ENCODE measurements at regions not wholly inside any gene's neighbourhood (a gene's known extent, or its start where the extent isn't known, plus 50 kb on each side); places are given as distances from the start of the nearest gene placed in this dataset.

GRCh38 chr18:76142611-76143010, 352.4 kb downstream of the ZNF516 start:
- Histone ChIP-seq H4K20me1 (ENCODE audit: control insufficient read depth, extremely low read depth, insufficient read depth, low read length) (no peaks in the 10 kb centered on the region), H3K4me1 (ENCODE audit: control insufficient read depth, extremely low read depth, insufficient read depth, low read length) (no peaks in the 10 kb centered on the region), H3K36me3 (ENCODE audit: control insufficient read depth, insufficient read depth, low read length) (no peaks in the 10 kb centered on the region), H3K27me3 (ENCODE audit: control insufficient read depth, insufficient read depth, low read length) (no peaks in the 10 kb centered on the region), H3K27ac (ENCODE audit: insufficient read depth, low read length) (no peak overlapping the region), H3K4me2 (ENCODE audit: extremely low read depth, insufficient read depth, low read length) (no peak overlapping the region), H3K9ac (ENCODE audit: insufficient read depth, low read length) (no peak overlapping the region), H3K79me2 (ENCODE audit: control insufficient read depth, insufficient read depth, low read length) (no peaks in the 10 kb centered on the region), H3K9me3 (ENCODE audit: control insufficient read depth, insufficient read depth, low read depth, low read length) (no peaks in the 10 kb centered on the region), H2AFZ (ENCODE audit: low read length) (no peak overlapping the region), H3K4me3 (replicated peaks in 1 of 4; ENCODE audit: control extremely low read depth in 1 of 4, insufficient read depth in 1 of 4, low read depth in 3 of 4, low read length in 4 of 4) (no peak overlapping the region)
- DNase-seq (ENCODE audit: low read depth in 2 of 2), result no peak
- TF ChIP-seq, protein P1, sequence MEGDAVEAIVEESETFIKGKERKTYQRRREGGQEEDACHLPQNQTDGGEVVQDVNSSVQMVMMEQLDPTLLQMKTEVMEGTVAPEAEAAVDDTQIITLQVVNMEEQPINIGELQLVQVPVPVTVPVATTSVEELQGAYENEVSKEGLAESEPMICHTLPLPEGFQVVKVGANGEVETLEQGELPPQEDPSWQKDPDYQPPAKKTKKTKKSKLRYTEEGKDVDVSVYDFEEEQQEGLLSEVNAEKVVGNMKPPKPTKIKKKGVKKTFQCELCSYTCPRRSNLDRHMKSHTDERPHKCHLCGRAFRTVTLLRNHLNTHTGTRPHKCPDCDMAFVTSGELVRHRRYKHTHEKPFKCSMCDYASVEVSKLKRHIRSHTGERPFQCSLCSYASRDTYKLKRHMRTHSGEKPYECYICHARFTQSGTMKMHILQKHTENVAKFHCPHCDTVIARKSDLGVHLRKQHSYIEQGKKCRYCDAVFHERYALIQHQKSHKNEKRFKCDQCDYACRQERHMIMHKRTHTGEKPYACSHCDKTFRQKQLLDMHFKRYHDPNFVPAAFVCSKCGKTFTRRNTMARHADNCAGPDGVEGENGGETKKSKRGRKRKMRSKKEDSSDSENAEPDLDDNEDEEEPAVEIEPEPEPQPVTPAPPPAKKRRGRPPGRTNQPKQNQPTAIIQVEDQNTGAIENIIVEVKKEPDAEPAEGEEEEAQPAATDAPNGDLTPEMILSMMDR (conservative IDR thresholded peaks at IDR 0.05 in 1 of 2, IDR thresholded peaks at IDR 0.05 in 1 of 2; ENCODE audit: low read depth in 1 of 2, low read length in 2 of 2), result no peak
- TF ChIP-seq EZH2 (IDR thresholded peaks at IDR 0.05; ENCODE audit: low read length, missing control alignments), result no peak

GRCh38 chr18:76139844-76140243, 355.2 kb downstream of the ZNF516 start:
- Histone ChIP-seq H3K27me3 (ENCODE audit: control insufficient read depth, insufficient read depth, low read length) (no peaks in the 10 kb centered on the region), H3K4me1 (ENCODE audit: control insufficient read depth, extremely low read depth, insufficient read depth, low read length) (no peaks in the 10 kb centered on the region), H4K20me1 (ENCODE audit: control insufficient read depth, extremely low read depth, insufficient read depth, low read length) (no peaks in the 10 kb centered on the region), H3K9me3 (ENCODE audit: control insufficient read depth, insufficient read depth, low read depth, low read length) (no peaks in the 10 kb centered on the region), H3K36me3 (ENCODE audit: control insufficient read depth, insufficient read depth, low read length) (no peaks in the 10 kb centered on the region), H3K4me3 (replicated peaks in 1 of 4; ENCODE audit: control extremely low read depth in 1 of 4, insufficient read depth in 1 of 4, low read depth in 3 of 4, low read length in 4 of 4) (no peak overlapping the region), H2AFZ (ENCODE audit: low read length) (no peak overlapping the region), H3K4me2 (ENCODE audit: extremely low read depth, insufficient read depth, low read length) (no peak overlapping the region), H3K9ac (ENCODE audit: insufficient read depth, low read length) (no peak overlapping the region), H3K79me2 (ENCODE audit: control insufficient read depth, insufficient read depth, low read length) (no peaks in the 10 kb centered on the region), H3K27ac (ENCODE audit: insufficient read depth, low read length) (no peak overlapping the region)
- no peak for DNase-seq (ENCODE audit: low read depth in 2 of 2)
- no peak for TF ChIP-seq EZH2 (IDR thresholded peaks at IDR 0.05; ENCODE audit: low read length, missing control alignments)
- TF ChIP-seq, protein P1 (conservative IDR thresholded peaks at IDR 0.05 in 1 of 2, IDR thresholded peaks at IDR 0.05 in 1 of 2; ENCODE audit: low read depth in 1 of 2, low read length in 2 of 2), result no peak

GRCh38 chr18:76137216-76137615, 357.8 kb downstream of the ZNF516 start:
- Histone ChIP-seq H3K4me3 (replicated peaks in 1 of 4; ENCODE audit: control extremely low read depth in 1 of 4, insufficient read depth in 1 of 4, low read depth in 3 of 4, low read length in 4 of 4) (no peak overlapping the region), H3K36me3 (ENCODE audit: control insufficient read depth, insufficient read depth, low read length) (no peaks in the 10 kb centered on the region), H3K9me3 (ENCODE audit: control insufficient read depth, insufficient read depth, low read depth, low read length) (no peaks in the 10 kb centered on the region), H3K79me2 (ENCODE audit: control insufficient read depth, insufficient read depth, low read length) (no peaks in the 10 kb centered on the region), H3K27ac (ENCODE audit: insufficient read depth, low read length) (no peak overlapping the region), H3K4me2 (ENCODE audit: extremely low read depth, insufficient read depth, low read length) (no peak overlapping the region), H2AFZ (ENCODE audit: low read length) (no peak overlapping the region), H3K4me1 (ENCODE audit: control insufficient read depth, extremely low read depth, insufficient read depth, low read length) (no peaks in the 10 kb centered on the region), H4K20me1 (ENCODE audit: control insufficient read depth, extremely low read depth, insufficient read depth, low read length) (no peaks in the 10 kb centered on the region), H3K27me3 (ENCODE audit: control insufficient read depth, insufficient read depth, low read length) (no peaks in the 10 kb centered on the region), H3K9ac (ENCODE audit: insufficient read depth, low read length) (no peak overlapping the region)
- no peak for DNase-seq (ENCODE audit: low read depth in 2 of 2)
- TF ChIP-seq EZH2 (IDR thresholded peaks at IDR 0.05; ENCODE audit: low read length, missing control alignments), result no peak
- TF ChIP-seq, protein P1 (conservative IDR thresholded peaks at IDR 0.05 in 1 of 2, IDR thresholded peaks at IDR 0.05 in 1 of 2; ENCODE audit: low read depth in 1 of 2, low read length in 2 of 2), result no peak

Measured in fibroblast of lung (primary cell).